NOMO-1 (cell line): ENCODE measurements at regions not wholly inside any gene's neighbourhood (a gene's known extent, or its start where the extent isn't known, plus 50 kb on each side); places are given as distances from the start of the nearest gene placed in this dataset.

Experiments
- DNase-seq, 2 experiments: peaks; one replicate each; lab custom pipeline; 2025; ENCODE audit not compliant: unreplicated experiment in 2 of 2; lab: John Stamatoyannopoulos, UW

GRCh38 chr10:32174349-32174893 is 118.2 kb upstream of the KIF5B start:
- DNase-seq: no peak

- no peak for DNase-seq
Observed at GRCh38 chr10:32171204-32171603, 115.0 kb upstream of the KIF5B start.

- DNase-seq: no peak
Observed at GRCh38 chr10:32169556-32169955, 113.3 kb upstream of the KIF5B start.

GRCh38 chr10:32167450-32167849 is 111.2 kb upstream of the KIF5B start:
- no peak for DNase-seq

GRCh38 chr10:32166365-32166764 is 110.1 kb upstream of the KIF5B start:
- no peak for DNase-seq

- DNase-seq: no peak
Observed at GRCh38 chr10:32163762-32164148, 107.5 kb upstream of the KIF5B start.

- DNase-seq: no peak
Observed at GRCh38 chr10:32163071-32163761, 107.0 kb upstream of the KIF5B start.

GRCh38 chr10:32161586-32161985 is 105.4 kb upstream of the KIF5B start:
- no peak for DNase-seq

- DNase-seq: no peak
Observed at GRCh38 chr10:32160864-32161263, 104.6 kb upstream of the KIF5B start.

GRCh38 chr10:32159264-32159663 is 103.0 kb upstream of the KIF5B start:
- no peak for DNase-seq

GRCh38 chr10:32156031-32156495 is 99.8 kb upstream of the KIF5B start:
- no peak for DNase-seq

GRCh38 chr10:32155075-32155516 is 98.9 kb upstream of the KIF5B start:
- DNase-seq: no peak

GRCh38 chr10:32153931-32154330 is 97.7 kb upstream of the KIF5B start:
- DNase-seq: no peak

GRCh38 chr10:32153252-32153651 is 97.0 kb upstream of the KIF5B start:
- DNase-seq: no peak

GRCh38 chr10:32151871-32152270 is 95.6 kb upstream of the KIF5B start:
- no peak for DNase-seq

GRCh38 chr10:32150532-32151101 is 94.4 kb upstream of the KIF5B start:
- DNase-seq: no peak

GRCh38 chr10:32149252-32149955 is 93.2 kb upstream of the KIF5B start:
- DNase-seq: no peak

GRCh38 chr10:32148864-32149251 is 92.6 kb upstream of the KIF5B start:
- no peak for DNase-seq

- no peak for DNase-seq
Observed at GRCh38 chr10:32147730-32148129, 91.5 kb upstream of the KIF5B start.

- no peak for DNase-seq
Observed at GRCh38 chr10:32146166-32146565, 89.9 kb upstream of the KIF5B start.

GRCh38 chr10:32144817-32145688 is 88.8 kb upstream of the KIF5B start:
- DNase-seq: no peak
